HCT116 (cell line): ENCODE measurements at regions not wholly inside any gene's neighbourhood (a gene's known extent, or its start where the extent isn't known, plus 50 kb on each side); places are given as distances from the start of the nearest gene placed in this dataset.
A peak's percentile ranks its signal among the peaks of the same experiment; 100 is the strongest.

ENCODE experiments used
- ATAC-seq: fragments of 200-7000 bp; cut with Tn5 transposase; 2 replicates; pipeline ENCODE4 v1.9.1; 2020; ENCODE audit warnings: mild to moderate bottlenecking, moderate library complexity
- BruUV-seq: library from RNA; stranded (reverse); fragments of 400-500 nt; replicated peaks from 2 replicates; lab custom pipeline; 2021; lab: Mats Ljungman, UMichigan
- CTCF ChIA-PET: fragments of 300-600 bp; sonication (Branson Sonifier 250); formaldehyde crosslinking; loops from one replicate; lab custom pipeline; 2021; ENCODE audit warnings: antibody characterized with exemption; lab: Charles Lee
- POLR2A ChIA-PET: fragments of 300-600, 350-600 bp; sonication (Branson Sonifier 250); formaldehyde crosslinking; loops from one replicate; lab custom pipeline; 2021; ENCODE audit warnings: antibody characterized with exemption; lab: Charles Lee
- RAD21 ChIA-PET, 2 experiments: fragments of 300-600 bp; sonication (Branson Sonifier 250); formaldehyde crosslinking; loops; one replicate each; lab custom pipeline; 2023; ENCODE audit warnings: low total read pairs in 2 of 2; ENCODE audit not compliant: uncharacterized antibody in 2 of 2, unreplicated experiment in 2 of 2, low non-redundant PET in 1 of 2; lab: Charles Lee
- DNase-seq: peaks from one replicate; pipeline ENCODE4 v3.0.0-alpha.2; 2010; ENCODE audit warnings: low read depth, low spot score
- H2AFZ ChIP-seq: fragments of 200-600 bp; shearing (Covaris generic), sonication (generic); 2 replicates; pipeline ENCODE4 v1.6.1; 2017; ENCODE audit warnings: low read depth, mixed run types, mixed read lengths, antibody characterized with exemption, low read length; ENCODE audit not compliant: poor library complexity, severe bottlenecking
- H3K27ac ChIP-seq: 2 replicates; pipeline ENCODE4 v1.5.1; 2012; ENCODE audit warnings: low read depth, low read length
- H3K27me3 ChIP-seq: fragments of 200-600 bp; sonication (generic); 2 replicates; pipeline ENCODE4 v1.6.1; 2016; ENCODE audit warnings: mixed run types, low read length, mixed read lengths; ENCODE audit not compliant: insufficient read depth
- H3K36me3 ChIP-seq, 2 experiments: fragments of 200-500 bp in 1 of 2; fragments of 200-600 bp in 1 of 2; sonication (Bioruptor generic) in 1 of 2; sonication (generic) in 1 of 2; 2 replicates each; pipeline versions ENCODE4 v1.5.1 to v1.6.1; 2014 to 2016; ENCODE audit warnings: low read length in 2 of 2, inconsistent platforms in 1 of 2, mixed read lengths in 1 of 2, mixed run types in 1 of 2; ENCODE audit not compliant: insufficient read depth in 2 of 2, control insufficient read depth in 1 of 2
- H3K4me1 ChIP-seq, 2 experiments: fragments of 200-600 bp in 1 of 2; sonication (generic) in 1 of 2; 2 replicates each; pipeline versions ENCODE4 v1.5.1 to v1.6.1; 2012 to 2017; ENCODE audit warnings: low read length in 2 of 2, inconsistent platforms in 1 of 2, mild to moderate bottlenecking in 1 of 2, mixed read lengths in 1 of 2, mixed run types in 1 of 2, moderate library complexity in 1 of 2; ENCODE audit not compliant: insufficient read depth in 2 of 2, control insufficient read depth in 1 of 2
- H3K4me2 ChIP-seq: fragments of 200-600 bp; sonication (generic); 2 replicates; pipeline ENCODE4 v1.6.1; 2017; ENCODE audit warnings: mixed run types, low read length, mixed read lengths
- H3K4me3 ChIP-seq, 2 experiments: fragments of 200-600 bp in 1 of 2; sonication (generic) in 1 of 2; replicated peaks in 1 of 2; 2 replicates each; pipeline ENCODE4 v1.5.1; 2011 to 2016; ENCODE audit warnings: low read length in 2 of 2, control low read depth in 1 of 2, low read depth in 1 of 2, mild to moderate bottlenecking in 1 of 2, mixed read lengths in 1 of 2, mixed run types in 1 of 2
- H3K79me2 ChIP-seq: fragments of 200-600 bp; sonication (generic); 2 replicates; pipeline ENCODE4 v1.6.1; 2017; ENCODE audit warnings: mild to moderate bottlenecking, mixed run types, low read length, moderate library complexity, mixed read lengths; ENCODE audit not compliant: insufficient read depth
- H3K9ac ChIP-seq: fragments of 200-600 bp; sonication (generic); 2 replicates; pipeline ENCODE4 v1.6.1; 2016; ENCODE audit warnings: low read length, mixed read lengths
- H3K9me2 ChIP-seq: fragments of 200-600 bp; sonication (generic), shearing (Covaris generic); 2 replicates; pipeline ENCODE4 v1.6.1; 2017; ENCODE audit warnings: mixed run types, mild to moderate bottlenecking, moderate library complexity; ENCODE audit not compliant: insufficient read depth
- H3K9me3 ChIP-seq, 2 experiments: fragments of 200-500 bp in 1 of 2; fragments of 200-600 bp in 1 of 2; sonication (Bioruptor generic) in 1 of 2; sonication (generic) in 1 of 2; 2 replicates each; pipeline ENCODE4 v1.6.1; 2014 to 2017; ENCODE audit warnings: low read length in 2 of 2, mixed read lengths in 2 of 2, inconsistent platforms in 1 of 2, low read depth in 1 of 2, mild to moderate bottlenecking in 1 of 2, mixed run types in 1 of 2, moderate library complexity in 1 of 2; ENCODE audit not compliant: control insufficient read depth in 1 of 2, insufficient read depth in 1 of 2
- H4K20me1 ChIP-seq: fragments of 200-600 bp; sonication (generic), shearing (Covaris generic); 2 replicates; pipeline ENCODE4 v1.6.1; 2017; ENCODE audit warnings: mixed run types, mild to moderate bottlenecking, moderate library complexity; ENCODE audit not compliant: insufficient read depth
- CBX3 ChIP-seq: IDR thresholded peaks from 2 replicates; pipeline ENCODE4 v1.6.1; 2012; ENCODE audit warnings: low read depth
- EZH2phosphoT487 ChIP-seq: fragments of 200-600 bp; IDR thresholded peaks from 2 replicates; pipeline ENCODE4 v1.6.1; 2018; ENCODE audit warnings: antibody characterized with exemption, borderline replicate concordance
- POLR2A ChIP-seq: IDR thresholded peaks from 2 replicates; pipeline ENCODE4 v1.7.0; 2011; ENCODE audit warnings: borderline replicate concordance; ENCODE audit not compliant: insufficient read depth, insufficient read length; ENCODE audit errors: extremely low read depth
- intact Hi-C: fragments of 100-400 bp; cut with micrococcal nuclease; formaldehyde crosslinking; loops from 2 replicates; pipeline ENCODE4 v1.10.0; 2022
- TF ChIP-seq, protein P1 (sequence below), 3 experiments: fragments of 200-600 bp in 1 of 3; sonication (generic) in 1 of 3; IDR thresholded peaks in 2 of 3; conservative IDR thresholded peaks in 1 of 3; 2 replicates each; pipeline ENCODE4 v1.5.1; 2012 to 2017; ENCODE audit warnings: low read depth in 2 of 3, low read length in 2 of 3, antibody characterized with exemption in 1 of 3, borderline replicate concordance in 1 of 3, control low read depth in 1 of 3, mild to moderate bottlenecking in 1 of 3, mixed read lengths in 1 of 3, mixed run types in 1 of 3, moderate library complexity in 1 of 3; ENCODE audit not compliant: insufficient read depth in 1 of 3
- TF ChIP-seq, protein P2 (sequence below): IDR thresholded peaks from 2 replicates; pipeline ENCODE4 v1.6.1; 2012; ENCODE audit warnings: low read depth

DNA sequence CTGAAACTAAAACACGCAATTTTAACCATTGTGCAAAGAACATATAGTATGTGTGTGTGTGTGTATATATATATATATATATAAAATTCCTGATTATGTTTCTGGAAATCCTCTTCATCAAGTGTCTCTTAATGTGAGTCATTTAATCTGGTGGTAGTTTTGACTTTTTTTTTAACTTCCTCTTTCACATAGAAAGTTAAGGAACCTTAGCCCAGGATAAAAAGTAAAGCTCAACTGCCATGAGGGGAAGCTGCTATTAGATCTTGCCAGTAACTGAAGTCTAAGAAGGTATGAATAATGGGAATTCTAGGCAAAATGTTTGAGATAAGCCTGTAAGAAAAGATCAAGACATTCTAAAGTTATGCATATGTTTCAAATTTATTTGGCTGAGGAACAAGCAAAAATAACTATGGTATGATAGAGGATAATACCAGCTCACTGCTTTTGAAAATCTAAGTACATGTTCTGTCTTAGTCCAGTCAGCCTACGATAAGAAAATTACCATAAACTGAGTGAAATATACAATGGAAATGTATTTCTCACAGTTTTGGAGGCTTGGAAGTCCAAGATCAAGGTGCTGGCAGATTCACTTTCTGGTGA is 757.0 kb downstream of the TRAM1L1 start (continued):
- TF ChIP-seq, protein P1, sequence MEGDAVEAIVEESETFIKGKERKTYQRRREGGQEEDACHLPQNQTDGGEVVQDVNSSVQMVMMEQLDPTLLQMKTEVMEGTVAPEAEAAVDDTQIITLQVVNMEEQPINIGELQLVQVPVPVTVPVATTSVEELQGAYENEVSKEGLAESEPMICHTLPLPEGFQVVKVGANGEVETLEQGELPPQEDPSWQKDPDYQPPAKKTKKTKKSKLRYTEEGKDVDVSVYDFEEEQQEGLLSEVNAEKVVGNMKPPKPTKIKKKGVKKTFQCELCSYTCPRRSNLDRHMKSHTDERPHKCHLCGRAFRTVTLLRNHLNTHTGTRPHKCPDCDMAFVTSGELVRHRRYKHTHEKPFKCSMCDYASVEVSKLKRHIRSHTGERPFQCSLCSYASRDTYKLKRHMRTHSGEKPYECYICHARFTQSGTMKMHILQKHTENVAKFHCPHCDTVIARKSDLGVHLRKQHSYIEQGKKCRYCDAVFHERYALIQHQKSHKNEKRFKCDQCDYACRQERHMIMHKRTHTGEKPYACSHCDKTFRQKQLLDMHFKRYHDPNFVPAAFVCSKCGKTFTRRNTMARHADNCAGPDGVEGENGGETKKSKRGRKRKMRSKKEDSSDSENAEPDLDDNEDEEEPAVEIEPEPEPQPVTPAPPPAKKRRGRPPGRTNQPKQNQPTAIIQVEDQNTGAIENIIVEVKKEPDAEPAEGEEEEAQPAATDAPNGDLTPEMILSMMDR (IDR thresholded peaks at IDR 0.05 in 2 of 3, conservative IDR thresholded peaks at IDR 0.05 in 1 of 3; ENCODE audit: borderline replicate concordance in 1 of 3, insufficient read depth in 1 of 3, low read depth in 2 of 3, low read length in 2 of 3), result no peak

DNA sequence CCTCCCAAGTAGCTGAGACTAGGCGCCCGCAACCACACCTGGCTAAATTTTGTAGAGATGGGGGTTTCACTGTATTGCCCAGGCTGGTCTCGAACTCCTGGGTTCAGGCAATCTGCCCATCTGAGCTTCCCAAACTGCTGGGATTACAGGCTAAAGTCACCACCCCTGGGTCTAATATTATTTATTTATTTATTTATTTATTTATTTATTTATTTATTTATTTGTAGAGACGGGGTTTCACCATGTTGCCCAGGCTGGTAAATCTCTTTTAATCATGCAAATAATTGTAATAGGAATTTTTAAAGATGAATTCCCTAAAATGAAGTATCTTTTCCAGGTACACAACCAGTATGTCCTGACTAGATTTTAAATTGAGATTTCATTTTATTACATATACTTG is 761.8 kb downstream of the TRAM1L1 start:
- CTCF ChIA-PET, result no interaction called here
- no peaks in the 10 kb centered on the region for H3K9me3 ChIP-seq
- no peaks in the 10 kb centered on the region for H3K79me2 ChIP-seq
- POLR2A ChIA-PET, result no interaction called here
- H3K4me1 ChIP-seq, result no peaks in the 10 kb centered on the region
- no peak overlapping the region for H3K4me2 ChIP-seq
- no peaks in the 10 kb centered on the region for H3K27me3 ChIP-seq
- ATAC-seq, result no peak
- peak overlapping the region; percentile 75 for H2AFZ ChIP-seq
- H3K9ac ChIP-seq, result no peak overlapping the region
- no peak overlapping the region for H3K4me3 ChIP-seq
- no peaks in the 10 kb centered on the region for H3K36me3 ChIP-seq
- TF ChIP-seq, protein P2, sequence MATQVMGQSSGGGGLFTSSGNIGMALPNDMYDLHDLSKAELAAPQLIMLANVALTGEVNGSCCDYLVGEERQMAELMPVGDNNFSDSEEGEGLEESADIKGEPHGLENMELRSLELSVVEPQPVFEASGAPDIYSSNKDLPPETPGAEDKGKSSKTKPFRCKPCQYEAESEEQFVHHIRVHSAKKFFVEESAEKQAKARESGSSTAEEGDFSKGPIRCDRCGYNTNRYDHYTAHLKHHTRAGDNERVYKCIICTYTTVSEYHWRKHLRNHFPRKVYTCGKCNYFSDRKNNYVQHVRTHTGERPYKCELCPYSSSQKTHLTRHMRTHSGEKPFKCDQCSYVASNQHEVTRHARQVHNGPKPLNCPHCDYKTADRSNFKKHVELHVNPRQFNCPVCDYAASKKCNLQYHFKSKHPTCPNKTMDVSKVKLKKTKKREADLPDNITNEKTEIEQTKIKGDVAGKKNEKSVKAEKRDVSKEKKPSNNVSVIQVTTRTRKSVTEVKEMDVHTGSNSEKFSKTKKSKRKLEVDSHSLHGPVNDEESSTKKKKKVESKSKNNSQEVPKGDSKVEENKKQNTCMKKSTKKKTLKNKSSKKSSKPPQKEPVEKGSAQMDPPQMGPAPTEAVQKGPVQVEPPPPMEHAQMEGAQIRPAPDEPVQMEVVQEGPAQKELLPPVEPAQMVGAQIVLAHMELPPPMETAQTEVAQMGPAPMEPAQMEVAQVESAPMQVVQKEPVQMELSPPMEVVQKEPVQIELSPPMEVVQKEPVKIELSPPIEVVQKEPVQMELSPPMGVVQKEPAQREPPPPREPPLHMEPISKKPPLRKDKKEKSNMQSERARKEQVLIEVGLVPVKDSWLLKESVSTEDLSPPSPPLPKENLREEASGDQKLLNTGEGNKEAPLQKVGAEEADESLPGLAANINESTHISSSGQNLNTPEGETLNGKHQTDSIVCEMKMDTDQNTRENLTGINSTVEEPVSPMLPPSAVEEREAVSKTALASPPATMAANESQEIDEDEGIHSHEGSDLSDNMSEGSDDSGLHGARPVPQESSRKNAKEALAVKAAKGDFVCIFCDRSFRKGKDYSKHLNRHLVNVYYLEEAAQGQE, result no peak
- TF ChIP-seq CBX3 (no peak), POLR2A (no peak), EZH2phosphoT487 (no peak)
- no peaks in the 10 kb centered on the region for H3K9me2 ChIP-seq
- RAD21 ChIA-PET, result no interaction called here
- BruUV-seq, result no TSS peak
- H3K27ac ChIP-seq, result no peak overlapping the region
- intact Hi-C loops, result no loop called here
- H4K20me1 ChIP-seq, result no peaks in the 10 kb centered on the region; the same call in 1 of the 2 replicates
- no peak for DNase-seq
